ENCODE measurements at regions not wholly inside any gene's neighbourhood (a gene's known extent, or its start where the extent isn't known, plus 50 kb on each side); places are given as distances from the start of the nearest gene placed in this dataset.

GRCh38 chr15:47188758-47189507 is 528.4 kb upstream of the SEMA6D start:
- TF ChIP-seq CTCF (conservative IDR thresholded peaks at IDR 0.05 in 1 of 2, IDR thresholded peaks at IDR 0.05 in 1 of 2; ENCODE audit: extremely low read depth in 1 of 2, insufficient read depth in 1 of 2, low read depth in 1 of 2, low read length in 2 of 2), result no peak
- TF ChIP-seq EZH2 (IDR thresholded peaks at IDR 0.05; ENCODE audit: borderline replicate concordance, low read length), result no peak
